ENCODE measurements at regions not wholly inside any gene's neighbourhood (a gene's known extent, or its start where the extent isn't known, plus 50 kb on each side); places are given as distances from the start of the nearest gene placed in this dataset.
A peak's percentile ranks its signal among the peaks of the same experiment; 100 is the strongest.
"Not testable (repeated sequence)": the region's sequence is repeated elsewhere in the genome, so short reads cannot be mapped to it uniquely, and the experiment has no call there.

- intact Hi-C loops (cut with DNase I), result no loop called here
- Histone ChIP-seq H3K9me3 (replicated peaks in 1 of 3) (peaks cover 0 to 6% (median 0%) of the 10 kb centered on the region in 3 donors), H3K4me1 (replicated peaks in 1 of 2) (no peaks in the 10 kb centered on the region), H3K27ac (no peak overlapping the region), H3K4me3 (no peak overlapping the region), H3K36me3 (replicated peaks in 1 of 2) (no peaks in the 10 kb centered on the region), H3K27me3 (peaks cover 2% of the 10 kb centered on the region)
- peak in 1 of 7 donors; percentile 50 for DNase-seq
- 58 to 65% (median 60%) methylated on average over 7 to 10 of the region's 10 CpGs for WGBS, 4 donors
- no peak for TF ChIP-seq CTCF (IDR thresholded peaks at IDR 0.05)
- no peak for TF ChIP-seq POLR2A (IDR thresholded peaks at IDR 0.05)
Observed at GRCh38 chr14:104399432-104400155, 180.0 kb upstream of the C14orf180 start.

GRCh38 chr14:104400355-104400754 is 179.2 kb upstream of the C14orf180 start:
- WGBS, 4 donors, result 78 to 81% (median 80%) methylated on average over 4 of the region's 4 CpGs
- no peaks in the 10 kb centered on the region for H3K36me3 ChIP-seq (replicated peaks in 1 of 2)
- DNase-seq, result peak in 2 of 7 donors; percentile 9 to 31

GRCh38 chr14:104401785-104402184 is 177.8 kb upstream of the C14orf180 start:
- intact Hi-C loops (cut with DNase I), result no loop called here
- TF ChIP-seq CTCF (IDR thresholded peaks at IDR 0.05) (no peak), POLR2A (IDR thresholded peaks at IDR 0.05) (no peak)
- no peak for DNase-seq
- Histone ChIP-seq H3K27ac (no peak overlapping the region), H3K9me3 (replicated peaks in 1 of 3) (peaks cover 0 to 6% (median 0%) of the 10 kb centered on the region in 3 donors), H3K4me3 (no peak overlapping the region), H3K36me3 (replicated peaks in 1 of 2) (no peaks in the 10 kb centered on the region), H3K4me1 (replicated peaks in 1 of 2) (no peaks in the 10 kb centered on the region), H3K27me3 (peaks cover 7% of the 10 kb centered on the region)
- 88 to 98% (median 92%) methylated on average over 4 of the region's 4 CpGs for WGBS, 4 donors

More at GRCh38 chr14:104400355-104400754, 179.2 kb upstream of the C14orf180 start:
- intact Hi-C loops (cut with DNase I), result no loop called here
- Histone ChIP-seq H3K4me3 (no peak overlapping the region), H3K27ac (no peak overlapping the region), H3K27me3 (peaks cover 7% of the 10 kb centered on the region), H3K4me1 (replicated peaks in 1 of 2) (no peaks in the 10 kb centered on the region), H3K9me3 (replicated peaks in 1 of 3) (peaks cover 0 to 6% (median 0%) of the 10 kb centered on the region in 3 donors)
- TF ChIP-seq POLR2A (IDR thresholded peaks at IDR 0.05) (no peak), CTCF (IDR thresholded peaks at IDR 0.05) (no peak)

GRCh38 chr14:104402303-104402702 is 177.3 kb upstream of the C14orf180 start:
- H3K4me1 ChIP-seq (replicated peaks in 1 of 2); H3K9me3 ChIP-seq (replicated peaks in 1 of 3); H3K27ac ChIP-seq; H3K4me3 ChIP-seq; H3K36me3 ChIP-seq (replicated peaks in 1 of 2); intact Hi-C loops (cut with DNase I); H3K27me3 ChIP-seq: not testable (repeated sequence)
- WGBS, 4 donors, result 84 to 95% (median 88%) methylated on average over 2 to 4 of the region's 4 CpGs
- DNase-seq, result peak in 1 of 7 donors; percentile 25

All from adrenal gland (tissue), 9 donors.